GM12873 (cell line): ENCODE measurements at regions not wholly inside any gene's neighbourhood (a gene's known extent, or its start where the extent isn't known, plus 50 kb on each side); places are given as distances from the start of the nearest gene placed in this dataset.

Experiments used
- CTCF ChIP-seq: IDR thresholded peaks from 2 replicates; pipeline ENCODE4 v1.5.1; 2012; ENCODE audit warnings: low read depth, mild to moderate bottlenecking, moderate library complexity, low read length, control low read depth; ENCODE audit not compliant: insufficient read depth; ENCODE audit errors: missing control alignments

- no peak for TF ChIP-seq CTCF
Measured at GRCh38 chr19:16000024-16000663, 51.3 kb downstream of the OR10H4 start.

DNA sequence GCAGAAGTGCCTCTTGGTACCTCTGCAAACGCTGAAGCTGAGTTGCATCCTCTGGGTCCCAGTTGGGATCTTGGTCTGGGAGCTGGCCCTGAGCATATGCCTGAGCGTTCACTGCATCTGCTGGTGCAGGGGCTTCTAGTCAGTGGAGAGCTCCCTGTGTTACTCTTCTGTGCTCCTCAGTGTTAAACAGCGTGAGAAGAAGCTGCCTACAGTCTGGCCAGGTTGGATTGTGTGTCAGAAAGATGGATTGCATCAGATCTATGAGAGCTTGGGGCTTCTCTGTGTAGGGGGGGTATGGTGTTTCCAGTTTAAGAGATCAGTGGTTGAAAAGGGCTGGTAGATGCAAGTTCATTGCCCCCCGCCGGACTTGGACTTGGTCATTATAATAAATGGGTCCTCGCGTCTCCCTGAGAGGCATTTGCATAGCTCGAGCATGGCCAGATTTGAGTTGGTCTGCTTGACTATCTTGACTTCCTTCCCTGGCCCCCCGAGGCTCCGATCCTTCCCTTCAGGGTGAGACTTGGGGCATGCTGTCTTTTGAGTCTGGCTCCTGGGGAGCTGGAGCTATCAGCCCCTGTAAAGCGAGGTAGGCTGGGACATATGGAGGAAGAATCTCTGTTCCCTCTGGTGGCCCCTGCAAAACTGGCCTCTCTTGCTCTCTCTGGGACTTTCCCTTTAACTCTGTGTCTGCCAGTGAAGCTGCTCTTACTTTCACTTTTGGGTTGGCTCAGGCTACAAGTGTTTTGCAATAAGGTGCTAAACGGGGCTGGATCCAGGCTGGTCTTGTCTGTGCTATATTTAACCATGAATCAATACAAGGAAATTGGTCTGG, 52.9 kb downstream of the OR10H4 start:
- no peak for TF ChIP-seq CTCF

GRCh38 chr19:16002406-16003384, 53.9 kb downstream of the OR10H4 start:
- no peak for TF ChIP-seq CTCF

DNA sequence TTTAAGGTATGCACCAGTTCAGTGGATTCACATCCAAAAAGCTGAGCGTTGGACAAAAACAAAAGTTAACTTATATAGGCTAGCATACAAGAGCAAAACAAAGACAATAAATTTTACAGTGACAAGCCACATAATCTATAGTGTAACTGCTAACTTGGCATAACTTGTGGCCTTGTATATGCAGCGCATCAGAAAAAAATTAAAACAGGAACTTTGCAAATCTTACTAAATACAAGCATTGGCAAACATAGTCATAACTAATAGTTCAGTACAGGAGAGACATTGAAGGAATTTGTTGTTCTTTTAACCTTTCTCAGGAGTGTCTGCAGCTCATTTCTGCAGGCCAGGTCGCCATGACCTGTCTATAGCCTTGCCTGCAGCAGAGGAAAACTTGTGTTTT, 54.6 kb downstream of the OR10H4 start:
- TF ChIP-seq CTCF = no peak

DNA sequence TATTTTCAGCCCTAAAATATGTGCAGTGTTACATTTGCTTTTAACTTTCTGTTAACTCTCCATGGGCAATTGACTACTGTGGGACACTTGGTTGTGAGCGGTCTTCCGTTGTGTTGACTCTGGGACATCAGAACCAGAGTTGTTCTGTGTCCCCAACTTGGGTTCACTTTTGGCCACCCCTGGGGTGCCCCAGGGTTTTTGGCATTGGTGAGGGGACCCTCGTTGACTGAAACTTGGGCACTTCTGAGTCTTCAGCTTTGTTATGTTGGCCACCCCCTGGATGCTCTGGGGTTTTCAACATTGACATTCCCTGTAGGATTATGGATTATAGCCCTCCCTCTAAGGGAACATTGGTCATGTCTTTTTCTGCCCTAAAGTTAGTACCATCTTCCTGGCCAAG, 57.1 kb downstream of the OR10H4 start:
- no peak for TF ChIP-seq CTCF

- no peak for TF ChIP-seq CTCF
Measured at GRCh38 chr19:16012552-16012951, 63.7 kb upstream of the TPM4 start.
